ENCODE measurements at regions not wholly inside any gene's neighbourhood (a gene's known extent, or its start where the extent isn't known, plus 50 kb on each side); places are given as distances from the start of the nearest gene placed in this dataset.

- TF ChIP-seq GATA2 (IDR thresholded peaks at IDR 0.05; ENCODE audit: insufficient read depth, insufficient read length, low read depth, low read length) (no peak), FOS (IDR thresholded peaks at IDR 0.05; ENCODE audit: borderline replicate concordance, insufficient read depth, low read length) (no peak), MAX (IDR thresholded peaks at IDR 0.05; ENCODE audit: insufficient read depth, insufficient read length) (no peak), POLR2A (IDR thresholded peaks at IDR 0.05; ENCODE audit: low read depth, low read length) (no peak), JUN (IDR thresholded peaks at IDR 0.05; ENCODE audit: borderline replicate concordance, insufficient read depth, insufficient read length, low read depth) (no peak)
- Histone ChIP-seq H3K9me1 (replicated peaks; ENCODE audit: control insufficient read depth, extremely low read depth, insufficient read depth, low read length) (no peaks in the 10 kb centered on the region), H3K36me3 (ENCODE audit: control insufficient read depth in 2 of 2, extremely low read depth in 1 of 2, insufficient read depth in 2 of 2, low read length in 2 of 2) (no peaks in the 10 kb centered on the region), H3K9me3 (replicated peaks; ENCODE audit: control insufficient read depth, insufficient read depth, low read length) (no peaks in the 10 kb centered on the region), H3K79me2 (ENCODE audit: control insufficient read depth, insufficient read depth, low read length) (no peaks in the 10 kb centered on the region), H3K4me1 (ENCODE audit: control insufficient read depth, extremely low read depth, insufficient read depth, low read length) (no peaks in the 10 kb centered on the region), H3K27ac (ENCODE audit: insufficient read depth, low read depth, low read length) (no peak overlapping the region), H4K20me1 (replicated peaks; ENCODE audit: control insufficient read depth, extremely low read depth, insufficient read depth, low read length) (no peaks in the 10 kb centered on the region), H3K9ac (replicated peaks; ENCODE audit: extremely low read depth, insufficient read depth, low read length) (no peak overlapping the region), H3K27me3 (ENCODE audit: control insufficient read depth in 2 of 2, insufficient read depth in 2 of 2, low read length in 2 of 2) (peaks cover 0 to 15% of the 10 kb centered on the region in 2 experiments), H3K4me2 (ENCODE audit: insufficient read depth, low read length) (no peak overlapping the region), H2AFZ (ENCODE audit: low read depth, low read length) (no peak overlapping the region), H3K4me3 (replicated peaks in 1 of 3; ENCODE audit: insufficient read depth in 1 of 3, low read depth in 1 of 3, low read length in 3 of 3) (no peak overlapping the region)
- DNase-seq (ENCODE audit: low read depth, low spot score) = no peak
- dilution Hi-C loops (cut with MboI; ENCODE audit: extremely low pct_ligation_motif_present, low sequenced_read_pairs) = no loop called here
- POLR2A ChIA-PET = no interaction called here
- FAIRE-seq = no peak
- CTCF ChIA-PET = interaction anchor here (1.0 to 1.5 kb wide), 2 partner anchors 21 to 116 kb away, joined by 3 to 5 read pairs; no protein-coding TSS in a partner anchor
- no TSS peak for BruUV-seq (replicated peaks)
- intact Hi-C loops (cut with micrococcal nuclease) = no loop called here
Measured at GRCh38 chr2:201975964-201976612, 57.6 kb upstream of the FZD7 start.

- Histone ChIP-seq H2AFZ (ENCODE audit: low read depth, low read length) (no peak overlapping the region), H3K4me2 (ENCODE audit: insufficient read depth, low read length) (no peak overlapping the region), H3K27me3 (ENCODE audit: control insufficient read depth in 2 of 2, insufficient read depth in 2 of 2, low read length in 2 of 2) (peaks cover 3 to 14% of the 10 kb centered on the region in 2 experiments), H3K79me2 (ENCODE audit: control insufficient read depth, insufficient read depth, low read length) (no peaks in the 10 kb centered on the region), H3K9me3 (replicated peaks; ENCODE audit: control insufficient read depth, insufficient read depth, low read length) (no peaks in the 10 kb centered on the region), H4K20me1 (replicated peaks; ENCODE audit: control insufficient read depth, extremely low read depth, insufficient read depth, low read length) (no peaks in the 10 kb centered on the region), H3K4me3 (replicated peaks in 1 of 3; ENCODE audit: insufficient read depth in 1 of 3, low read depth in 1 of 3, low read length in 3 of 3) (no peak overlapping the region), H3K9ac (replicated peaks; ENCODE audit: extremely low read depth, insufficient read depth, low read length) (no peak overlapping the region), H3K36me3 (ENCODE audit: control insufficient read depth in 2 of 2, extremely low read depth in 1 of 2, insufficient read depth in 2 of 2, low read length in 2 of 2) (no peaks in the 10 kb centered on the region), H3K27ac (ENCODE audit: insufficient read depth, low read depth, low read length) (no peak overlapping the region), H3K4me1 (ENCODE audit: control insufficient read depth, extremely low read depth, insufficient read depth, low read length) (no peaks in the 10 kb centered on the region), H3K9me1 (replicated peaks; ENCODE audit: control insufficient read depth, extremely low read depth, insufficient read depth, low read length) (no peaks in the 10 kb centered on the region)
- dilution Hi-C loops (cut with MboI; ENCODE audit: extremely low pct_ligation_motif_present, low sequenced_read_pairs) = no loop called here
- TF ChIP-seq POLR2AphosphoS5 (IDR thresholded peaks at IDR 0.05; ENCODE audit: insufficient read depth, low read depth, low read length) (no peak), JUN (IDR thresholded peaks at IDR 0.05; ENCODE audit: borderline replicate concordance, insufficient read depth, insufficient read length, low read depth) (no peak), MYC (IDR thresholded peaks at IDR 0.05; ENCODE audit: low read depth, low read length) (no peak), GATA2 (IDR thresholded peaks at IDR 0.05; ENCODE audit: insufficient read depth, insufficient read length, low read depth, low read length) (no peak), POLR2A (IDR thresholded peaks at IDR 0.05; ENCODE audit: low read depth, low read length) (no peak), FOS (IDR thresholded peaks at IDR 0.05; ENCODE audit: borderline replicate concordance, insufficient read depth, low read length) (no peak)
- DNase-seq (ENCODE audit: low read depth, low spot score) (no peak), FAIRE-seq (no peak)
- ChIA-PET POLR2A (interaction anchor here (0.6 kb wide), 1 partner anchor 25 kb away, joined by 3 read pairs; no protein-coding TSS in a partner anchor), CTCF (interaction anchor here (1.5 to 1.6 kb wide), 2 partner anchors 20 to 117 kb away, joined by 3 to 5 read pairs; no protein-coding TSS in a partner anchor)
- intact Hi-C loops (cut with micrococcal nuclease) = no loop called here
- no TSS peak for BruUV-seq (replicated peaks)
Measured at GRCh38 chr2:201977651-201978050, 56.0 kb upstream of the FZD7 start.

All from endothelial cell of umbilical vein (primary cell).